PC-9 (cell line): ENCODE measurements at regions not wholly inside any gene's neighbourhood (a gene's known extent, or its start where the extent isn't known, plus 50 kb on each side); places are given as distances from the start of the nearest gene placed in this dataset.

Experiments
- CTCF ChIP-seq: fragments of 200-600 bp; sonication (generic); conservative IDR thresholded peaks from 2 replicates; pipeline ENCODE4 v1.6.1; 2017; ENCODE audit warnings: mixed run types, antibody characterized with exemption, mild to moderate bottlenecking, moderate library complexity
- EZH2 ChIP-seq: fragments of 200-600 bp; sonication (generic); IDR thresholded peaks from 2 replicates; pipeline ENCODE4 v1.8.0; 2017; ENCODE audit warnings: antibody characterized with exemption, low read depth

- no peak for TF ChIP-seq CTCF
- no peak for TF ChIP-seq EZH2
These were observed 350.7 kb downstream of the RMST start for GRCh38 chr12:97813301-97813700.
